ENCODE measurements at regions not wholly inside any gene's neighbourhood (a gene's known extent, or its start where the extent isn't known, plus 50 kb on each side); places are given as distances from the start of the nearest gene placed in this dataset.

GRCh38 chr2:103740631-103741030, 978.8 kb downstream of the TMEM182 start:
- Histone ChIP-seq H2BK5ac (ENCODE audit: insufficient read length, low read length) (no peak overlapping the region), H2AK5ac (ENCODE audit: insufficient read length, low read length) (no peak overlapping the region), H3K79me1 (ENCODE audit: insufficient read depth, low read depth, low read length, poor library complexity, severe bottlenecking) (no peaks in the 10 kb centered on the region), H3K4ac (ENCODE audit: low read depth, low read length) (no peak overlapping the region), H2BK120ac (ENCODE audit: low read depth, low read length, poor library complexity, severe bottlenecking) (no peak overlapping the region), H3K4me2 (ENCODE audit: insufficient read depth, insufficient read length, low read length) (no peak overlapping the region), H3K79me2 (ENCODE audit: insufficient read depth, low read length) (no peaks in the 10 kb centered on the region), H3K4me1 (ENCODE audit: insufficient read depth, low read length) (no peaks in the 10 kb centered on the region; the same call in 1 of the 2 replicates), H3K23me2 (ENCODE audit: insufficient read length, low read depth, low read length, poor library complexity, severe bottlenecking) (no peaks in the 10 kb centered on the region), H3K56ac (ENCODE audit: insufficient read length, low read depth, low read length) (no peak overlapping the region), H3K14ac (ENCODE audit: insufficient read depth, low read length) (no peak overlapping the region), H3T11ph (ENCODE audit: low read length) (no peak overlapping the region), H3K23ac (ENCODE audit: insufficient read length, low read depth, low read length) (no peak overlapping the region), H3K18ac (ENCODE audit: insufficient read length, low read depth, low read length) (no peak overlapping the region), H2BK20ac (ENCODE audit: low read depth, low read length, poor library complexity, severe bottlenecking) (no peak overlapping the region), H4K5ac (ENCODE audit: insufficient read length, low read depth, low read length) (no peak overlapping the region), H3K9me3 (ENCODE audit: control insufficient read depth, low read depth, low read length) (no peaks in the 10 kb centered on the region), H3K27me3 (ENCODE audit: insufficient read depth, low read length) (no peaks in the 10 kb centered on the region), H2BK15ac (ENCODE audit: low read depth, low read length) (no peak overlapping the region), H4K91ac (ENCODE audit: insufficient read length, low read depth, low read length) (no peak overlapping the region), H3K9ac (ENCODE audit: extremely low read depth, insufficient read length, low read length) (no peak overlapping the region), H2AFZ (ENCODE audit: low read length) (no peak overlapping the region), H2BK12ac (ENCODE audit: insufficient read length, low read depth, low read length) (no peak overlapping the region), H3K27ac (ENCODE audit: insufficient read length, low read depth, low read length) (no peak overlapping the region), H4K8ac (replicated peaks; ENCODE audit: insufficient read length, low read depth, low read length) (no peak overlapping the region), H4K20me1 (ENCODE audit: control insufficient read depth, insufficient read depth, insufficient read length) (no peaks in the 10 kb centered on the region)
- DNase-seq = no peak
- TF ChIP-seq CTCF (conservative IDR thresholded peaks at IDR 0.05) = no peak
- Mint-ChIP-seq H3K27ac (no peak overlapping the region), H3K4me3 (no peak overlapping the region), H3K4me1 (peaks cover 0 to under 1% of the 10 kb centered on the region in 2 experiments; a peak in 1 of 4 replicates), H3K9me3 (no peaks in the 10 kb centered on the region), H3K36me3 (ENCODE audit: insufficient read depth in 1 of 3, low read depth in 3 of 3) (no peaks in the 10 kb centered on the region), H3K27me3 (ENCODE audit: low read depth) (no peaks in the 10 kb centered on the region)
- no CpG with 5 or more reads among the region's 1 CpG for WGBS (ENCODE audit: extremely low coverage, insufficient read length, low lambda C conversion rate)

Measured in H9 (cell line).